ENCODE measurements at regions not wholly inside any gene's neighbourhood (a gene's known extent, or its start where the extent isn't known, plus 50 kb on each side); places are given as distances from the start of the nearest gene placed in this dataset.

- DNase-seq (ENCODE audit: low spot score), result no peak
Observed at GRCh38 chr18:77990131-77990530, 740.5 kb downstream of the GALR1 start.

- DNase-seq (ENCODE audit: low spot score), result no peak
Observed at GRCh38 chr18:77990901-77991300, 741.3 kb downstream of the GALR1 start.

- DNase-seq (ENCODE audit: low spot score), result no peak
Observed at GRCh38 chr18:77992057-77992456, 742.4 kb downstream of the GALR1 start.

- no peak for DNase-seq (ENCODE audit: low spot score)
Observed at GRCh38 chr18:77993188-77993981, 743.7 kb downstream of the GALR1 start.

GRCh38 chr18:77995593-77995992 lies 745.9 kb downstream of the GALR1 start:
- no peak for DNase-seq (ENCODE audit: low spot score)

GRCh38 chr18:77996737-77997136 lies 747.1 kb downstream of the GALR1 start:
- DNase-seq (ENCODE audit: low spot score), result no peak

GRCh38 chr18:78001811-78002210 lies 752.2 kb downstream of the GALR1 start:
- DNase-seq (ENCODE audit: low spot score), result no peak

- no peak for DNase-seq (ENCODE audit: low spot score)
Observed at GRCh38 chr18:78006006-78006773, 756.5 kb downstream of the GALR1 start.

GRCh38 chr18:78006774-78007260 lies 757.2 kb downstream of the GALR1 start:
- no peak for DNase-seq (ENCODE audit: low spot score)

GRCh38 chr18:78010363-78010762 lies 760.7 kb downstream of the GALR1 start:
- DNase-seq (ENCODE audit: low spot score), result no peak

GRCh38 chr18:78017869-78018268 lies 768.2 kb downstream of the GALR1 start:
- no peak for DNase-seq (ENCODE audit: low spot score)

- no peak for DNase-seq (ENCODE audit: low spot score)
Observed at GRCh38 chr18:78021196-78021595, 771.5 kb downstream of the GALR1 start.

GRCh38 chr18:78031589-78031988 lies 781.9 kb downstream of the GALR1 start:
- no peak for DNase-seq (ENCODE audit: low spot score)

GRCh38 chr18:78031991-78032390 lies 782.3 kb downstream of the GALR1 start:
- no peak for DNase-seq (ENCODE audit: low spot score)

GRCh38 chr18:78032574-78032973 lies 782.9 kb downstream of the GALR1 start:
- DNase-seq (ENCODE audit: low spot score), result no peak

GRCh38 chr18:78034755-78035154 lies 785.1 kb downstream of the GALR1 start:
- DNase-seq (ENCODE audit: low spot score), result no peak

- DNase-seq (ENCODE audit: low spot score), result no peak
Observed at GRCh38 chr18:78041218-78041617, 791.6 kb downstream of the GALR1 start.

- no peak for DNase-seq (ENCODE audit: low spot score)
Observed at GRCh38 chr18:78046631-78047030, 797.0 kb downstream of the GALR1 start.

GRCh38 chr18:78049281-78049680 lies 799.6 kb downstream of the GALR1 start:
- DNase-seq (ENCODE audit: low spot score), result no peak

GRCh38 chr18:78054801-78055200 lies 805.2 kb downstream of the GALR1 start:
- no peak for DNase-seq (ENCODE audit: low spot score)

GRCh38 chr18:78056011-78056410 lies 806.4 kb downstream of the GALR1 start:
- no peak for DNase-seq (ENCODE audit: low spot score)

- DNase-seq (ENCODE audit: low spot score), result no peak
Observed at GRCh38 chr18:78069784-78070664, 820.4 kb downstream of the GALR1 start.

All from hematopoietic multipotent progenitor cell treated with erythropoietin and hydrocortisone succinate and interleukin-3 and kit ligand, for 17 days (in vitro differentiated cells).